Thoracic aorta (tissue), 2 donors: ENCODE measurements at regions not wholly inside any gene's neighbourhood (a gene's known extent, or its start where the extent isn't known, plus 50 kb on each side); places are given as distances from the start of the nearest gene placed in this dataset.

Experiments used
- ATAC-seq: fragments of 150-250 bp; one replicate; pipeline ENCODE4 v1.8.0; 2017; ENCODE audit warnings: low read depth; ENCODE audit not compliant: insufficient number of reproducible peaks, low FRiP score
- DNase-seq: peaks from one replicate; pipeline ENCODE4 v3.0.0-alpha.2; 2020; ENCODE audit warnings: low spot score
- H3K27ac ChIP-seq, 2 donors: fragments of 200-600 bp; sonication (generic); 1 replicate in 1 of 2; 2 replicates in 1 of 2; pipeline ENCODE4 v1.5.1; 2016; ENCODE audit warnings: mild to moderate bottlenecking in 2 of 2, moderate library complexity in 2 of 2
- H3K27me3 ChIP-seq: fragments of 200-600 bp; sonication (generic); replicated peaks from 2 replicates; pipeline ENCODE4 v1.6.0; 2016; ENCODE audit warnings: mild to moderate bottlenecking; ENCODE audit not compliant: insufficient read depth
- H3K36me3 ChIP-seq: fragments of 200-600 bp; sonication (generic); one replicate; pipeline ENCODE4 v1.5.1; 2016
- H3K4me1 ChIP-seq, 2 donors: fragments of 200-600 bp; sonication (generic); 1 replicate in 1 of 2; 2 replicates in 1 of 2; pipeline versions ENCODE4 v1.5.1 to v1.6.0; 2016; ENCODE audit warnings: low read depth in 2 of 2, mild to moderate bottlenecking in 1 of 2; ENCODE audit not compliant: control insufficient read depth in 1 of 2
- H3K4me3 ChIP-seq: fragments of 200-600 bp; sonication (generic); 2 replicates; pipeline ENCODE4 v1.5.1; 2016; ENCODE audit warnings: mild to moderate bottlenecking
- H3K9me3 ChIP-seq: fragments of 200-600 bp; sonication (generic); 2 replicates; pipeline ENCODE4 v1.5.1; 2016
- TF ChIP-seq, protein P1 (sequence below): fragments of 200-600 bp; sonication (generic); IDR thresholded peaks from one replicate; pipeline ENCODE4 v1.5.1; 2019; ENCODE audit warnings: antibody characterized with exemption

DNA sequence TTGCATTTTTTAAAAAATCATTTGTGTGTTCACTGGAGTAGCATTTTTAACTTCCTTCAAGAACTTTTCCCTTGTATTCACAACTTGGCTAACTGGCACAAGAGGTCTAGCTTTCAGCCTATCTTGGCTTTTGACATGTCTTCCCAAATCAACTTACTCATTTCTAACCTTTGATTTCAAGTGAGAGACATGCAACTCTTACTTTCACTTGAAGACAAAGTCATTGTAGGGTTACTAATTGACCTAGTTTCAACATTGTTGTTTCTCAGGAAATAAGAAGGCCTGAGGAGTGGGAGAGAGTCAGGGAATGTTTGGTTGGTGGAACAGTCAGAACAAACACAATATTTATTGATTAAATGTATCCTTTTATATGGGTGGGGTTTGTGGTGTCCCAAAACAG lies 95.0 kb upstream of the C9orf72 start:
- no peak for ATAC-seq
- DNase-seq = no peak
- Histone ChIP-seq H3K4me1 (no peaks in the 10 kb centered on the region), H3K27ac (no peak overlapping the region), H3K9me3 (no peaks in the 10 kb centered on the region), H3K4me3 (no peak overlapping the region), H3K36me3 (no peaks in the 10 kb centered on the region), H3K27me3 (no peaks in the 10 kb centered on the region)
- TF ChIP-seq, protein P1, sequence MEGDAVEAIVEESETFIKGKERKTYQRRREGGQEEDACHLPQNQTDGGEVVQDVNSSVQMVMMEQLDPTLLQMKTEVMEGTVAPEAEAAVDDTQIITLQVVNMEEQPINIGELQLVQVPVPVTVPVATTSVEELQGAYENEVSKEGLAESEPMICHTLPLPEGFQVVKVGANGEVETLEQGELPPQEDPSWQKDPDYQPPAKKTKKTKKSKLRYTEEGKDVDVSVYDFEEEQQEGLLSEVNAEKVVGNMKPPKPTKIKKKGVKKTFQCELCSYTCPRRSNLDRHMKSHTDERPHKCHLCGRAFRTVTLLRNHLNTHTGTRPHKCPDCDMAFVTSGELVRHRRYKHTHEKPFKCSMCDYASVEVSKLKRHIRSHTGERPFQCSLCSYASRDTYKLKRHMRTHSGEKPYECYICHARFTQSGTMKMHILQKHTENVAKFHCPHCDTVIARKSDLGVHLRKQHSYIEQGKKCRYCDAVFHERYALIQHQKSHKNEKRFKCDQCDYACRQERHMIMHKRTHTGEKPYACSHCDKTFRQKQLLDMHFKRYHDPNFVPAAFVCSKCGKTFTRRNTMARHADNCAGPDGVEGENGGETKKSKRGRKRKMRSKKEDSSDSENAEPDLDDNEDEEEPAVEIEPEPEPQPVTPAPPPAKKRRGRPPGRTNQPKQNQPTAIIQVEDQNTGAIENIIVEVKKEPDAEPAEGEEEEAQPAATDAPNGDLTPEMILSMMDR = no peak

DNA sequence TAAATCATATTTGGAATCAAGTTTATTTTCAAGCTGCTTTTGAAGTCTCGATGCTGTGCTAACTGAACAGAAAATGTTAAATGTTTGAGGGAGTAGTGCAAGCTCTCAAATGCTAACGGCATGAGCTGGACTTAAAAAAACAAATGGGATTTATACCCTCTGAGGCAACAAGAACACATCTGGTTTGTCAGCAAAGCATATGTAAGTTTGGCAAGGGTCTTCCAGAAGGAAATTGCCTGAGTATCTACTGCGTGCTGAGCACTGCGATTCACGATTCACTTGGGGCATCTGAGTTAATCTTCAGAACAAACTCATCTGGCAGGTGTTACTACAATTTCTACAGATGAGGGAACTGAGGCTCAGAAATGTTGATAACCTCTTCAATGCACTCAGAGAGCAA lies 98.4 kb upstream of the C9orf72 start:
- TF ChIP-seq, protein P1 = no peak
- ATAC-seq (no peak), DNase-seq (no peak)
- no peaks in the 10 kb centered on the region for H3K4me1 ChIP-seq
- no peak overlapping the region for H3K27ac ChIP-seq
- H3K27me3 ChIP-seq = no peaks in the 10 kb centered on the region
- no peaks in the 10 kb centered on the region for H3K9me3 ChIP-seq
- H3K36me3 ChIP-seq = no peaks in the 10 kb centered on the region
- H3K4me3 ChIP-seq = no peak overlapping the region

DNA sequence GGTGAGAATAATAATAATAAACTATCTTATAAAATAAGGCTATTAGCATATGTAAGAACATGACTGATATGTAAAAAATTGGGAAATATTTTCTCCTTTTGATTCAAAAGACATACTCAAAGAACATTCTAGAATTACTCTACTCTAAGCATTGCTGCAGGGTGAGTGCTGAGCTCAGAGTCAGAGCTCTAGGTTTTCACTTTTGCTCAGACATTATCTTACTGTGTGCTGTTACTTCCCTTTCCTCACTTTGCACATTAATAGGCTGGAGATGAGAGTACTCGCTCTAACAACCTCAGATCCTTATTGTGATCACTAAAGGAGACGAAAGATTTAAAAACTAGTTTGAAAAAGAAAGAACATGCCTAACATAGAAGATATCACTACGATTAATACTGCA lies 99.4 kb upstream of the C9orf72 start:
- Histone ChIP-seq H3K4me1 (no peaks in the 10 kb centered on the region), H3K27me3 (no peaks in the 10 kb centered on the region), H3K27ac (no peak overlapping the region), H3K4me3 (no peak overlapping the region), H3K36me3 (no peaks in the 10 kb centered on the region), H3K9me3 (no peaks in the 10 kb centered on the region)
- TF ChIP-seq, protein P1 = no peak
- DNase-seq (no peak), ATAC-seq (no peak)

DNA sequence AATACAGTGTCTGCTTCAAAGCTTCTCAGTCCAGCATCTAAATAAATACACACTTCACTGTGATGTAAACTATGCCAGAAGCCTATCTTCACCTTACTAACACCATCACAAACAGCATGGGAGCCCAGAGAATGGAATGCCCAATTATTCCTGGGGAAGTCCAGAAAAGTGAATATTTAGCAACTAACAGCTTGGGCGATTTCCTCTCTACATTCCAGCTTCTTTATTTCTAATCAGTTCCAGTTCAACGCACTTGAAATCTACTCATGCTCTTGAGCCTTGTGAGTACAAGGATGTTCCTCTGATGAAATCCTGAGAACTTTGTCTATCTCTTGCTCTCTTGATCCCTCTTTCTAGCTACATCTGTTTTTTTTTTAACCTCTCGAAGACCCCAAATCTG lies 100.4 kb upstream of the C9orf72 start:
- H3K36me3 ChIP-seq = no peaks in the 10 kb centered on the region

DNA sequence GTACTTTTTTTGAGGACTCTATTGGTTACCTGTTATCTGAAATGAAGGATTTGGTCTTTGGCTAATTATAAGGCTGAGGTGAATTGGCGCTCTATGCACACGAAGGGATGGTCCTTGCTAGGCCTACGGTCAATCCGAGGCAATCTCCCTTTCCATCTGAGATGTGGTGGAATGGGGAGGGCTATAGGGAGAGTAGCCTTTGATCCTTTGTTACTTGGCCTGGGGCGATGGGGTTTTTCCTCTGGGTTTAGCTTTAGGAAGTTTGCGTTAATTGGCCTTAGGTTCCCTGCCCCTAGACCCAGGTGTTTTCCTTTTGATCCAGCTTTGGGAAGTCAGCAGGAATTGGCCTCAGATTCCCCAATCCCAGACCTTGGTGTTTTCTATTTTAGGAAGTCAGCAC lies 102.1 kb upstream of the C9orf72 start:
- Histone ChIP-seq H3K9me3 (no peaks in the 10 kb centered on the region), H3K27me3 (no peaks in the 10 kb centered on the region), H3K27ac (no peak overlapping the region), H3K36me3 (no peaks in the 10 kb centered on the region), H3K4me1 (no peaks in the 10 kb centered on the region), H3K4me3 (no peak overlapping the region)
- ATAC-seq (no peak), DNase-seq (no peak)
- TF ChIP-seq, protein P1 = no peak

More for the DNA sequence above, 100.4 kb upstream of the C9orf72 start:
- no peak for ATAC-seq
- Histone ChIP-seq H3K4me1 (no peaks in the 10 kb centered on the region), H3K27ac (no peak overlapping the region), H3K27me3 (no peaks in the 10 kb centered on the region), H3K4me3 (no peak overlapping the region), H3K9me3 (no peaks in the 10 kb centered on the region)
- TF ChIP-seq, protein P1 = no peak
- no peak for DNase-seq
